Neural cell (in vitro differentiated cells): ENCODE measurements at regions not wholly inside any gene's neighbourhood (a gene's known extent, or its start where the extent isn't known, plus 50 kb on each side); places are given as distances from the start of the nearest gene placed in this dataset.

Source experiments
- H2AFZ ChIP-seq: fragments of 200-600, 300-800 bp; sonication (generic), shearing (Covaris generic); 2 replicates; pipeline ENCODE4 v1.6.0; 2014; ENCODE audit warnings: low read depth, mild to moderate bottlenecking, antibody characterized with exemption, low read length, moderate library complexity
- H3F3A ChIP-seq: fragments of 200-600 bp; shearing (Covaris generic); 2 replicates; pipeline ENCODE4 v1.6.1; 2016; ENCODE audit warnings: mild to moderate bottlenecking, moderate library complexity, mixed read lengths, antibody characterized with exemption, low read length; ENCODE audit not compliant: insufficient read depth, poor library complexity, severe bottlenecking
- H3K27ac ChIP-seq: fragments of 200-600, 300-800 bp; sonication (generic), shearing (Covaris generic); 2 replicates; pipeline ENCODE4 v1.5.1; 2014; ENCODE audit warnings: mild to moderate bottlenecking, low read length, moderate library complexity
- H3K27me3 ChIP-seq: fragments of 300-800, 200-600 bp; sonication (generic), shearing (Covaris generic); 2 replicates; pipeline ENCODE4 v1.6.0; 2014; ENCODE audit warnings: mild to moderate bottlenecking, low read depth, low read length, moderate library complexity; ENCODE audit not compliant: insufficient read depth
- H3K36me3 ChIP-seq: fragments of 300-800, 200-600 bp; sonication (generic), shearing (Covaris generic); 2 replicates; pipeline ENCODE4 v1.5.1; 2014; ENCODE audit warnings: mild to moderate bottlenecking, antibody characterized with exemption, low read length, moderate library complexity; ENCODE audit not compliant: insufficient read depth
- H3K4me2 ChIP-seq: fragments of 300-800, 200-600 bp; sonication (generic), shearing (Covaris generic); 2 replicates; pipeline ENCODE4 v1.6.0; 2014; ENCODE audit warnings: mild to moderate bottlenecking, low read length
- H3K4me3 ChIP-seq: fragments of 300-800, 200-600 bp; sonication (generic), shearing (Covaris generic); 2 replicates; pipeline ENCODE4 v1.5.1; 2014; ENCODE audit warnings: mild to moderate bottlenecking, low read length, moderate library complexity
- H3K79me2 ChIP-seq: fragments of 200-600 bp; shearing (Covaris generic); replicated peaks from 2 replicates; pipeline ENCODE4 v1.6.0; 2014; ENCODE audit warnings: mild to moderate bottlenecking, low read length, moderate library complexity; ENCODE audit not compliant: insufficient read depth
- H3K9ac ChIP-seq: fragments of 300-800, 200-600 bp; sonication (generic), shearing (Covaris generic); 2 replicates; pipeline ENCODE4 v1.6.1; 2016; ENCODE audit warnings: mild to moderate bottlenecking, low read length, mixed read lengths
- H3K9me2 ChIP-seq: fragments of 200-600 bp; shearing (Covaris generic); 2 replicates; pipeline ENCODE4 v1.6.1; 2016; ENCODE audit warnings: mild to moderate bottlenecking, low read length, mixed read lengths; ENCODE audit not compliant: insufficient read depth
- H3K9me3 ChIP-seq: fragments of 200-600, 300-800 bp; sonication (generic), shearing (Covaris generic); 2 replicates; pipeline ENCODE4 v1.6.1; 2016; ENCODE audit warnings: mild to moderate bottlenecking, mixed run types, low read length, moderate library complexity, mixed read lengths
- H4K20me1 ChIP-seq: fragments of 200-600 bp; shearing (Covaris generic); 2 replicates; pipeline ENCODE4 v1.6.1; 2016; ENCODE audit warnings: mild to moderate bottlenecking, mixed run types; ENCODE audit not compliant: insufficient read depth
- EP300 ChIP-seq: fragments of 450-650 bp; conservative IDR thresholded peaks from 2 replicates; pipeline ENCODE4 v1.6.1; 2014; ENCODE audit warnings: antibody characterized with exemption, mild to moderate bottlenecking, moderate library complexity; ENCODE audit not compliant: poor library complexity, severe bottlenecking
- EZH2 ChIP-seq: fragments of 200-600, 300-800 bp; shearing (Covaris generic), sonication (generic); IDR thresholded peaks from 2 replicates; pipeline ENCODE4 v1.6.1; 2014; ENCODE audit warnings: antibody characterized with exemption, low read length, borderline replicate concordance, mild to moderate bottlenecking; ENCODE audit not compliant: insufficient read depth, poor library complexity, severe bottlenecking
- MXI1 ChIP-seq: fragments of 450-650 bp; conservative IDR thresholded peaks from 2 replicates; pipeline ENCODE4 v1.6.1; 2014; ENCODE audit warnings: antibody characterized with exemption, mild to moderate bottlenecking; ENCODE audit not compliant: poor library complexity, severe bottlenecking
- POLR2AphosphoS5 ChIP-seq: IDR thresholded peaks from 2 replicates; pipeline ENCODE4 v1.6.1; 2012
- RAD21 ChIP-seq: fragments of 450-650 bp; conservative IDR thresholded peaks from 2 replicates; pipeline ENCODE4 v1.6.1; 2014; ENCODE audit warnings: antibody characterized with exemption, mild to moderate bottlenecking, moderate library complexity
- SMC3 ChIP-seq: fragments of 450-650 bp; conservative IDR thresholded peaks from 2 replicates; pipeline ENCODE4 v1.6.1; 2014; ENCODE audit warnings: antibody characterized with exemption, mild to moderate bottlenecking, moderate library complexity; ENCODE audit not compliant: poor library complexity
- TAF1 ChIP-seq: IDR thresholded peaks from 2 replicates; pipeline ENCODE4 v1.6.1; 2012; ENCODE audit warnings: low read depth
- TF ChIP-seq, protein P1 (sequence below): IDR thresholded peaks from 2 replicates; pipeline ENCODE4 v1.6.1; 2012; ENCODE audit warnings: borderline replicate concordance
- TF ChIP-seq, protein P2 (sequence below): fragments of 450-650 bp; IDR thresholded peaks from 2 replicates; pipeline ENCODE4 v1.5.1; 2014; ENCODE audit warnings: antibody characterized with exemption, mild to moderate bottlenecking, moderate library complexity; ENCODE audit not compliant: poor library complexity, severe bottlenecking

DNA sequence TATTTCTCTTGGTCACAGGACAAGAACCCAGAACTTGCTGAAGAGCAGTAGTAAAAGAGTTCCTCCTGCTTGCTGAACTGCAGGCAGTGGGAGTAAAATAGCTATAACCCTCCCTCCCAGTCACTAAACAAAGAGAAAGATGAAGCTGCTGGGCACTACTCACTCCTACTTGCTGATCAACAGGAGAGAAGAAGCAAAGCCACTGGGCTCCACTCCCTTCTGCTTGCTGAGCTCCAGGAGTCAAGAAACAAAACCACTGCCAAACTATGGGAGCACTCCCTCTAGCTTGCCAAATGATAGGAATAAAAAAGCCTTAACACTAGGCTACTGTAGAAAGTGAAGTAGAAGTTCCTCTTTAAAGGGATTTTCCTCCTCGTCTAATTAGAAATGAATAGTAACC, 155.3 kb downstream of the RASSF9 start:
- H3K27me3 ChIP-seq, result no peaks in the 10 kb centered on the region
- H3K4me2 ChIP-seq, result no peak overlapping the region
- no peaks in the 10 kb centered on the region for H3F3A ChIP-seq
- no peaks in the 10 kb centered on the region for H3K9me3 ChIP-seq
- H3K9ac ChIP-seq, result no peak overlapping the region
- no peaks in the 10 kb centered on the region for H3K79me2 ChIP-seq
- H3K36me3 ChIP-seq, result no peaks in the 10 kb centered on the region
- H3K27ac ChIP-seq, result no peak overlapping the region
- no peak overlapping the region for H2AFZ ChIP-seq
- no peaks in the 10 kb centered on the region for H4K20me1 ChIP-seq
- no peak overlapping the region for H3K4me3 ChIP-seq
- H3K9me2 ChIP-seq, result no peaks in the 10 kb centered on the region
- no peak for TF ChIP-seq POLR2AphosphoS5
- no peak for TF ChIP-seq TAF1
- TF ChIP-seq, protein P1, sequence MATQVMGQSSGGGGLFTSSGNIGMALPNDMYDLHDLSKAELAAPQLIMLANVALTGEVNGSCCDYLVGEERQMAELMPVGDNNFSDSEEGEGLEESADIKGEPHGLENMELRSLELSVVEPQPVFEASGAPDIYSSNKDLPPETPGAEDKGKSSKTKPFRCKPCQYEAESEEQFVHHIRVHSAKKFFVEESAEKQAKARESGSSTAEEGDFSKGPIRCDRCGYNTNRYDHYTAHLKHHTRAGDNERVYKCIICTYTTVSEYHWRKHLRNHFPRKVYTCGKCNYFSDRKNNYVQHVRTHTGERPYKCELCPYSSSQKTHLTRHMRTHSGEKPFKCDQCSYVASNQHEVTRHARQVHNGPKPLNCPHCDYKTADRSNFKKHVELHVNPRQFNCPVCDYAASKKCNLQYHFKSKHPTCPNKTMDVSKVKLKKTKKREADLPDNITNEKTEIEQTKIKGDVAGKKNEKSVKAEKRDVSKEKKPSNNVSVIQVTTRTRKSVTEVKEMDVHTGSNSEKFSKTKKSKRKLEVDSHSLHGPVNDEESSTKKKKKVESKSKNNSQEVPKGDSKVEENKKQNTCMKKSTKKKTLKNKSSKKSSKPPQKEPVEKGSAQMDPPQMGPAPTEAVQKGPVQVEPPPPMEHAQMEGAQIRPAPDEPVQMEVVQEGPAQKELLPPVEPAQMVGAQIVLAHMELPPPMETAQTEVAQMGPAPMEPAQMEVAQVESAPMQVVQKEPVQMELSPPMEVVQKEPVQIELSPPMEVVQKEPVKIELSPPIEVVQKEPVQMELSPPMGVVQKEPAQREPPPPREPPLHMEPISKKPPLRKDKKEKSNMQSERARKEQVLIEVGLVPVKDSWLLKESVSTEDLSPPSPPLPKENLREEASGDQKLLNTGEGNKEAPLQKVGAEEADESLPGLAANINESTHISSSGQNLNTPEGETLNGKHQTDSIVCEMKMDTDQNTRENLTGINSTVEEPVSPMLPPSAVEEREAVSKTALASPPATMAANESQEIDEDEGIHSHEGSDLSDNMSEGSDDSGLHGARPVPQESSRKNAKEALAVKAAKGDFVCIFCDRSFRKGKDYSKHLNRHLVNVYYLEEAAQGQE, result no peak
- TF ChIP-seq EZH2, result no peak
- no peak for TF ChIP-seq MXI1
- no peak for TF ChIP-seq EP300
- no peak for TF ChIP-seq SMC3
- TF ChIP-seq, protein P2, sequence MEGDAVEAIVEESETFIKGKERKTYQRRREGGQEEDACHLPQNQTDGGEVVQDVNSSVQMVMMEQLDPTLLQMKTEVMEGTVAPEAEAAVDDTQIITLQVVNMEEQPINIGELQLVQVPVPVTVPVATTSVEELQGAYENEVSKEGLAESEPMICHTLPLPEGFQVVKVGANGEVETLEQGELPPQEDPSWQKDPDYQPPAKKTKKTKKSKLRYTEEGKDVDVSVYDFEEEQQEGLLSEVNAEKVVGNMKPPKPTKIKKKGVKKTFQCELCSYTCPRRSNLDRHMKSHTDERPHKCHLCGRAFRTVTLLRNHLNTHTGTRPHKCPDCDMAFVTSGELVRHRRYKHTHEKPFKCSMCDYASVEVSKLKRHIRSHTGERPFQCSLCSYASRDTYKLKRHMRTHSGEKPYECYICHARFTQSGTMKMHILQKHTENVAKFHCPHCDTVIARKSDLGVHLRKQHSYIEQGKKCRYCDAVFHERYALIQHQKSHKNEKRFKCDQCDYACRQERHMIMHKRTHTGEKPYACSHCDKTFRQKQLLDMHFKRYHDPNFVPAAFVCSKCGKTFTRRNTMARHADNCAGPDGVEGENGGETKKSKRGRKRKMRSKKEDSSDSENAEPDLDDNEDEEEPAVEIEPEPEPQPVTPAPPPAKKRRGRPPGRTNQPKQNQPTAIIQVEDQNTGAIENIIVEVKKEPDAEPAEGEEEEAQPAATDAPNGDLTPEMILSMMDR, result no peak
- no peak for TF ChIP-seq RAD21

DNA sequence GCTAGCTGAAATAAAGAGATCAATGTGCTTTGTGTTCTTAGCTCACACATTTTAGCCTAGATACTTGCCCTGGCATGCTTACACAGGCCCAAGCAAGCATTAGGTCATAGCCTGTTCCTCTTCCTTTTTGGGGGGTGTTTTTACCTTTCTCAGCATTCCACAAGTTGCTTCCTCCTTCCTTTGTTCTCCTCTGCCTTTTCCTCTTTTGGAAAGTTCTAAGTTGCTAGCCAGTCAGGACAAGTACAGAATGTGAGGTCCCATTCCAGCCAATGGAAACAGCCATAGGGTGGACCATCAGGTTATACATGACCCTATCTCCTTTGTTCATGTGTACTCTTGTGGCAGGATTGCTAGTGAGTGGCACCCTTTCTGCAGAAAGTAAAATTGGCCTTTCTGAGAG, 154.9 kb downstream of the RASSF9 start:
- Histone ChIP-seq H3F3A (no peaks in the 10 kb centered on the region), H3K27ac (no peak overlapping the region), H3K9ac (no peak overlapping the region)

More for the DNA sequence above, 154.9 kb downstream of the RASSF9 start:
- no peaks in the 10 kb centered on the region for H3K36me3 ChIP-seq
- H3K4me3 ChIP-seq, result no peak overlapping the region
- H2AFZ ChIP-seq, result no peak overlapping the region
- no peak overlapping the region for H3K4me2 ChIP-seq
- H3K79me2 ChIP-seq, result no peaks in the 10 kb centered on the region
- no peaks in the 10 kb centered on the region for H3K27me3 ChIP-seq
- H4K20me1 ChIP-seq, result no peaks in the 10 kb centered on the region
- no peak for TF ChIP-seq RAD21
- TF ChIP-seq, protein P2, result no peak
- TF ChIP-seq MXI1, result no peak
- no peak for TF ChIP-seq EZH2
- no peak for TF ChIP-seq POLR2AphosphoS5
- TF ChIP-seq EP300, result no peak
- no peak for TF ChIP-seq TAF1
- no peak for TF ChIP-seq SMC3
- TF ChIP-seq, protein P1, result no peak
- no peaks in the 10 kb centered on the region for H3K9me3 ChIP-seq
- no peaks in the 10 kb centered on the region for H3K9me2 ChIP-seq
